Panc1 (cell line): ENCODE measurements at regions not wholly inside any gene's neighbourhood (a gene's known extent, or its start where the extent isn't known, plus 50 kb on each side); places are given as distances from the start of the nearest gene placed in this dataset.

ENCODE experiments used
- ATAC-seq: fragments of 200-7000 bp; cut with Tn5 transposase; 2 replicates; pipeline ENCODE4 v1.9.1; 2020; ENCODE audit warnings: mild to moderate bottlenecking, moderate library complexity
- BruUV-seq: library from RNA; stranded (reverse); fragments of 400-500 nt; replicated peaks from 2 replicates; lab custom pipeline; 2021; lab: Mats Ljungman, UMichigan
- CTCF ChIA-PET: fragments of 300-600 bp; sonication (Branson Sonifier 250); formaldehyde crosslinking; loops from one replicate; lab custom pipeline; 2022; ENCODE audit warnings: antibody characterized with exemption; lab: Charles Lee
- POLR2A ChIA-PET: fragments of 300-600 bp; sonication (Branson Sonifier 250); formaldehyde crosslinking; loops from one replicate; lab custom pipeline; 2022; ENCODE audit warnings: antibody characterized with exemption; lab: Charles Lee
- DNase-seq: peaks from one replicate; pipeline ENCODE4 v3.0.0-alpha.2; 2010; ENCODE audit warnings: low read depth, low spot score
- H3K27ac ChIP-seq: 2 replicates; pipeline ENCODE4 v1.5.1; 2011; ENCODE audit warnings: mild to moderate bottlenecking, low read length, inconsistent platforms
- H3K27me3 ChIP-seq: fragments of 200-500 bp; sonication (Bioruptor generic); 2 replicates; pipeline ENCODE4 v1.6.0; 2014; ENCODE audit warnings: low read length, inconsistent platforms; ENCODE audit not compliant: control insufficient read depth, insufficient read depth
- H3K36me3 ChIP-seq: fragments of 200-500 bp; sonication (Bioruptor generic); 2 replicates; pipeline ENCODE4 v1.5.1; 2014; ENCODE audit warnings: inconsistent platforms, mild to moderate bottlenecking, low read length, moderate library complexity; ENCODE audit not compliant: control insufficient read depth, insufficient read depth
- H3K4me1 ChIP-seq: 2 replicates; pipeline ENCODE4 v1.5.1; 2011; ENCODE audit warnings: inconsistent platforms, mild to moderate bottlenecking, low read length, moderate library complexity; ENCODE audit not compliant: control insufficient read depth, insufficient read depth
- H3K4me3 ChIP-seq, 2 experiments: 2 replicates each; pipeline ENCODE4 v1.5.1; 2011 to 2012; ENCODE audit warnings: low read depth in 2 of 2, low read length in 2 of 2, mild to moderate bottlenecking in 2 of 2, inconsistent platforms in 1 of 2, moderate library complexity in 1 of 2
- H3K9me3 ChIP-seq: fragments of 200-500 bp; sonication (Bioruptor generic); 2 replicates; pipeline ENCODE4 v1.5.1; 2014; ENCODE audit warnings: low read depth, mild to moderate bottlenecking, inconsistent platforms, low read length, moderate library complexity; ENCODE audit not compliant: control insufficient read depth, insufficient read depth
- CTCF ChIP-seq: fragments of 450-650 bp; IDR thresholded peaks from 2 replicates; pipeline ENCODE4 v1.5.1; 2017; ENCODE audit warnings: mild to moderate bottlenecking
- POLR2AphosphoS5 ChIP-seq: IDR thresholded peaks from 2 replicates; pipeline ENCODE4 v1.6.1; 2012; ENCODE audit warnings: mild to moderate bottlenecking, low read depth, low read length, moderate library complexity
- REST ChIP-seq, 2 experiments: IDR thresholded peaks; 2 replicates each; pipeline ENCODE4 v1.6.1; 2011 to 2012; ENCODE audit warnings: low read depth in 2 of 2, control low read depth in 1 of 2, low read length in 1 of 2, mild to moderate bottlenecking in 1 of 2, moderate library complexity in 1 of 2; ENCODE audit not compliant: insufficient read depth in 1 of 2
- SIN3A ChIP-seq: IDR thresholded peaks from 2 replicates; pipeline ENCODE4 v1.6.1; 2012; ENCODE audit warnings: low read depth, mild to moderate bottlenecking, low read length, moderate library complexity, borderline replicate concordance; ENCODE audit not compliant: insufficient read depth
- TCF7L2 ChIP-seq: IDR thresholded peaks from 2 replicates; pipeline ENCODE4 v1.6.1; 2011; ENCODE audit warnings: mild to moderate bottlenecking, low read depth, low read length, inconsistent platforms
- in situ Hi-C: cut with HindIII; loops from 2 replicates; pipeline ENCODE4 v1.10.0; 2016; ENCODE audit warnings: low sequenced_read_pairs, low pct_unique_long_range_greater_than_20kb
- intact Hi-C: fragments of 100-400 bp; cut with micrococcal nuclease; formaldehyde crosslinking; loops from one replicate; pipeline ENCODE4 v1.10.0; 2022; ENCODE audit not compliant: unreplicated experiment

- ATAC-seq: no peak
- no peak for DNase-seq
- no TSS peak for BruUV-seq
- H3K27ac ChIP-seq: no peak overlapping the region
- in situ Hi-C loops (no loop called here), intact Hi-C loops (no loop called here)
- no peaks in the 10 kb centered on the region for H3K9me3 ChIP-seq
- no peaks in the 10 kb centered on the region for H3K27me3 ChIP-seq
- ChIA-PET CTCF (no interaction called here), POLR2A (no interaction called here)
- TF ChIP-seq REST (IDR thresholded peaks at IDR 0.05; ENCODE audit: insufficient read depth in 1 of 2, low read depth in 2 of 2, low read length in 1 of 2) (no peak), SIN3A (no peak), POLR2AphosphoS5 (no peak), CTCF (no peak), TCF7L2 (no peak)
- H3K4me1 ChIP-seq: no peaks in the 10 kb centered on the region
- H3K36me3 ChIP-seq: no peaks in the 10 kb centered on the region
- no peak overlapping the region for H3K4me3 ChIP-seq
Observed at GRCh38 chr3:81874738-81875137, 113.3 kb upstream of the GBE1 start.

- in situ Hi-C loops (no loop called here), intact Hi-C loops (no loop called here)
- BruUV-seq: no TSS peak
- DNase-seq (no peak), ATAC-seq (no peak)
- no peak overlapping the region for H3K27ac ChIP-seq
- no peak overlapping the region for H3K4me3 ChIP-seq
- CTCF ChIA-PET: no interaction called here
- H3K27me3 ChIP-seq: no peaks in the 10 kb centered on the region
- POLR2A ChIA-PET: no interaction called here
- no peak for TF ChIP-seq CTCF
- TF ChIP-seq POLR2AphosphoS5: no peak
- no peak for TF ChIP-seq REST (IDR thresholded peaks at IDR 0.05; ENCODE audit: insufficient read depth in 1 of 2, low read depth in 2 of 2, low read length in 1 of 2)
- no peak for TF ChIP-seq SIN3A
- TF ChIP-seq TCF7L2: no peak
- no peaks in the 10 kb centered on the region for H3K36me3 ChIP-seq
- no peaks in the 10 kb centered on the region for H3K4me1 ChIP-seq
- H3K9me3 ChIP-seq: no peaks in the 10 kb centered on the region
Observed at GRCh38 chr3:81872566-81872965, 111.1 kb upstream of the GBE1 start.
